Heart left ventricle (tissue), 13 donors: ENCODE measurements at regions not wholly inside any gene's neighbourhood (a gene's known extent, or its start where the extent isn't known, plus 50 kb on each side); places are given as distances from the start of the nearest gene placed in this dataset.

Experiments
- CTCF ChIP-seq, 12 donors: fragments of 200-600 bp; sonication (generic) in 4 of 12; IDR thresholded peaks; one replicate each; pipeline versions ENCODE4 v1.5.0 to v1.8.0; 2018 to 2022; ENCODE audit warnings: antibody characterized with exemption in 12 of 12, mild to moderate bottlenecking in 5 of 12
- POLR2A ChIP-seq, 2 donors: fragments of 450-650 bp; IDR thresholded peaks; one replicate each; pipeline ENCODE4 v1.6.1; 2017; ENCODE audit warnings: antibody characterized with exemption in 2 of 2, mild to moderate bottlenecking in 2 of 2, moderate library complexity in 2 of 2
- donor health status: ischemic (EF 13 %, LVEDD 7.1; RV severe dilation, severe dysfunction).
- donor health status: DM: no; HTN: yes; CAD: no.
- donor health status: DM: no; HTN: no; CAD: no.
- donor health status: ischemic (EF 25% LVEDD 6.9; RV normal size, moderate dysfunction).
- donor health status: ischemic (EF 25% LVEDD 5.7; RV mildly dilated, moderate dysfunction).
- donor health status: ischemic (EF 35%, LVEDD 5.7; RV mildly dilated, moderate dysfunction).
- donor health status: nonischemic (EF 11% LVEDD 7.7; RV severe dilation, severe dysfunction).
- donor health status: DM: yes; HTN: yes; CAD: no.
- donor health status: PGD.
- donor health status: ischemic (EF 29% LVEDD 5.4; RV normal size, mild dysfunction).
- donor health status: nonischemic (EF 23%, LVEDD 6.1; RV moderate dilation, normal function).

DNA sequence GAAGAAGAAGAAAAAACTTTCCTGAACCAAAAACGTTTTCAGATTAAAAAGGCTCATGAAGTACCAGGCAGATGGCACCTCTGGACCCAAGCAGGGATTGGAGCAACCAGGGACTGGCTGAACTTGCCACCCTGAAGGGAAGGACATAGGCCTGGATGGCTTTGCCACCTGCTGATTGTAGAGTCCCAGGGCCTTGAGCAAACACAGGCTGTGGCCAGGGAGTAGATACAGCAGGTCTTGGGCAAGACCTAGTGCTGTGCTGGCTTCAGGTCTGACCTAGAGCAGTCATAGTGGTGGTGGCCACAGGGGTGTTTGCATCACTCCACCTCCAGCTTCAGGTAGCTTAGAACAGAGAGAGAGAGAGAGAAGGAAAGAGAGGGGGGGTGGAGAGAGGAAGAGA is 176.7 kb upstream of the FOXN2 start:
- TF ChIP-seq CTCF (IDR thresholded peaks at IDR 0.05) (no peak), POLR2A (IDR thresholded peaks at IDR 0.05) (no peak)
